SU-DHL-6 (cell line): ENCODE measurements at regions not wholly inside any gene's neighbourhood (a gene's known extent, or its start where the extent isn't known, plus 50 kb on each side); places are given as distances from the start of the nearest gene placed in this dataset.

Source experiments
- EZH2phosphoT487 ChIP-seq: fragments of 200-600 bp; sonication (generic), shearing (Covaris generic); conservative IDR thresholded peaks from 2 replicates; pipeline ENCODE4 v1.6.1; 2018; ENCODE audit warnings: mild to moderate bottlenecking, antibody characterized with exemption, low read length, moderate library complexity, mixed read lengths
- TF ChIP-seq, protein P1 (sequence below): fragments of 200-600 bp; sonication (generic); IDR thresholded peaks from one replicate; pipeline ENCODE4 v1.5.1; 2017; ENCODE audit warnings: antibody characterized with exemption, mild to moderate bottlenecking, low read length, moderate library complexity; ENCODE audit not compliant: insufficient read depth, poor library complexity, severe bottlenecking

DNA sequence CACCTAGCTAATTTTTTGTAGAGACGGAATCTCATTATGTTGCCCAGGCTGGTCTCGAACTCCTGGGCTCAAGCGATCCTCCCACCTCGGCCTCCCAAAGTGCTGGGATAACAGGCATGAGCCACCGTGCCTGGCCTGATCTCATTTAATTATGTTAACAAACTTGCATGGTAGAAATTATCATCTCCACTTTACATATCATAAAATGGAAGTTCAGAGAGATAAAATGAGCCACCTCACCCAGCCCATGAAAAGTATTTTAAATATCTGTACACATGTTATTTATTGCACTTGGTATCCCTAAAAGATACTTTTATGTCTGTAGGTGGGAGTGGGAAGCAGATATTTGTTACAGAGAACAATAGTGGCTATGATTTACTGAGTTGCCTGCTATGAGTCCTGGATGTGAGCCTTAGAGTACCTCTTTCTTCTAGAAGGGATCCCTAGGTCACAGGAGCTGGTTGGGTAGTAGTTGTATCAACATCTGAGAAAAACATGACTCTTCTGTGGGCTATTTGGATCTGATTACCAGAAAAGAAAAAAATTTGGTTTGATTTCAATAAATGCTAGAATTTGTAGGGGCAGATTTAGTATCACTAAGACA is 52.4 kb upstream of the EIF2S2 start:
- TF ChIP-seq, protein P1, sequence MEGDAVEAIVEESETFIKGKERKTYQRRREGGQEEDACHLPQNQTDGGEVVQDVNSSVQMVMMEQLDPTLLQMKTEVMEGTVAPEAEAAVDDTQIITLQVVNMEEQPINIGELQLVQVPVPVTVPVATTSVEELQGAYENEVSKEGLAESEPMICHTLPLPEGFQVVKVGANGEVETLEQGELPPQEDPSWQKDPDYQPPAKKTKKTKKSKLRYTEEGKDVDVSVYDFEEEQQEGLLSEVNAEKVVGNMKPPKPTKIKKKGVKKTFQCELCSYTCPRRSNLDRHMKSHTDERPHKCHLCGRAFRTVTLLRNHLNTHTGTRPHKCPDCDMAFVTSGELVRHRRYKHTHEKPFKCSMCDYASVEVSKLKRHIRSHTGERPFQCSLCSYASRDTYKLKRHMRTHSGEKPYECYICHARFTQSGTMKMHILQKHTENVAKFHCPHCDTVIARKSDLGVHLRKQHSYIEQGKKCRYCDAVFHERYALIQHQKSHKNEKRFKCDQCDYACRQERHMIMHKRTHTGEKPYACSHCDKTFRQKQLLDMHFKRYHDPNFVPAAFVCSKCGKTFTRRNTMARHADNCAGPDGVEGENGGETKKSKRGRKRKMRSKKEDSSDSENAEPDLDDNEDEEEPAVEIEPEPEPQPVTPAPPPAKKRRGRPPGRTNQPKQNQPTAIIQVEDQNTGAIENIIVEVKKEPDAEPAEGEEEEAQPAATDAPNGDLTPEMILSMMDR = no peak
- no peak for TF ChIP-seq EZH2phosphoT487
